GM12878 (cell line): ENCODE measurements at regions not wholly inside any gene's neighbourhood (a gene's known extent, or its start where the extent isn't known, plus 50 kb on each side); places are given as distances from the start of the nearest gene placed in this dataset.

Experiments used
- BACH1 ChIP-seq: fragments of 450-650 bp; IDR thresholded peaks from 2 replicates; pipeline ENCODE4 v1.6.1; 2017; ENCODE audit warnings: mild to moderate bottlenecking, borderline replicate concordance
- GATAD2B ChIP-seq: fragments of 450-650 bp; conservative IDR thresholded peaks from 2 replicates; pipeline ENCODE4 v1.6.1; 2017; ENCODE audit warnings: low read depth, mild to moderate bottlenecking, moderate library complexity
- NR2C1 ChIP-seq: fragments of 450-650 bp; IDR thresholded peaks from 2 replicates; pipeline ENCODE4 v1.6.1; 2017; ENCODE audit warnings: antibody characterized with exemption, mild to moderate bottlenecking, moderate library complexity
- RAD51 ChIP-seq: fragments of 450-650 bp; IDR thresholded peaks from 2 replicates; pipeline ENCODE4 v1.6.1; 2016; ENCODE audit warnings: moderate library complexity, mild to moderate bottlenecking, inconsistent platforms
- TF ChIP-seq, protein P1 (sequence below): fragments of 450-650 bp; IDR thresholded peaks from 2 replicates; pipeline ENCODE4 v1.6.1; 2017; ENCODE audit warnings: antibody characterized with exemption, mild to moderate bottlenecking, moderate library complexity
- TF ChIP-seq, protein P2 (sequence below): fragments of 150-350 bp; IDR thresholded peaks from 2 replicates; pipeline ENCODE4 v1.6.1; 2016; ENCODE audit warnings: low read depth, low read length

DNA sequence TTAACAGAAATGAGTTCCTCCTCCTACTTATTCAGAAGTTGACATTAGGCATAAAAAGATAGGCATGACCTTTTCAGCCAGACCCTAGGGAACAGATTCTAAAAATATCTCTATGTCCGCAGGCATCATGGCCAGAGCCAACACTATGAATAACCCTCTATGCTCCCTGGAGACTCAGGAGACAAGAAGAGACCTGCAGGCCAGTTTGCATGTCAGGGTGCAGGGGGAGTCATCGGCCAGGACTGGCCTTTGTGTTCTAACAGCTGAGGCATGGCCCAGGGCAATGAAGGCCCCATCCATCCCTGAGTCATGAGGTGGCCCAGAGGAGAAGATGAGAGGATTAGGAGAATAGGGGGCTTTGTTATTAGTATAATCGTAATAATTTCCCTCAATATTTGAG lies 93.8 kb downstream of the TMEM215 start (continued):
- TF ChIP-seq, protein P1, sequence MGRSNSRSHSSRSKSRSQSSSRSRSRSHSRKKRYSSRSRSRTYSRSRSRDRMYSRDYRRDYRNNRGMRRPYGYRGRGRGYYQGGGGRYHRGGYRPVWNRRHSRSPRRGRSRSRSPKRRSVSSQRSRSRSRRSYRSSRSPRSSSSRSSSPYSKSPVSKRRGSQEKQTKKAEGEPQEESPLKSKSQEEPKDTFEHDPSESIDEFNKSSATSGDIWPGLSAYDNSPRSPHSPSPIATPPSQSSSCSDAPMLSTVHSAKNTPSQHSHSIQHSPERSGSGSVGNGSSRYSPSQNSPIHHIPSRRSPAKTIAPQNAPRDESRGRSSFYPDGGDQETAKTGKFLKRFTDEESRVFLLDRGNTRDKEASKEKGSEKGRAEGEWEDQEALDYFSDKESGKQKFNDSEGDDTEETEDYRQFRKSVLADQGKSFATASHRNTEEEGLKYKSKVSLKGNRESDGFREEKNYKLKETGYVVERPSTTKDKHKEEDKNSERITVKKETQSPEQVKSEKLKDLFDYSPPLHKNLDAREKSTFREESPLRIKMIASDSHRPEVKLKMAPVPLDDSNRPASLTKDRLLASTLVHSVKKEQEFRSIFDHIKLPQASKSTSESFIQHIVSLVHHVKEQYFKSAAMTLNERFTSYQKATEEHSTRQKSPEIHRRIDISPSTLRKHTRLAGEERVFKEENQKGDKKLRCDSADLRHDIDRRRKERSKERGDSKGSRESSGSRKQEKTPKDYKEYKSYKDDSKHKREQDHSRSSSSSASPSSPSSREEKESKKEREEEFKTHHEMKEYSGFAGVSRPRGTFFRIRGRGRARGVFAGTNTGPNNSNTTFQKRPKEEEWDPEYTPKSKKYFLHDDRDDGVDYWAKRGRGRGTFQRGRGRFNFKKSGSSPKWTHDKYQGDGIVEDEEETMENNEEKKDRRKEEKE: no peak
- TF ChIP-seq RAD51 (no peak), BACH1 (no peak), NR2C1 (no peak), GATAD2B (no peak)
- TF ChIP-seq, protein P2, sequence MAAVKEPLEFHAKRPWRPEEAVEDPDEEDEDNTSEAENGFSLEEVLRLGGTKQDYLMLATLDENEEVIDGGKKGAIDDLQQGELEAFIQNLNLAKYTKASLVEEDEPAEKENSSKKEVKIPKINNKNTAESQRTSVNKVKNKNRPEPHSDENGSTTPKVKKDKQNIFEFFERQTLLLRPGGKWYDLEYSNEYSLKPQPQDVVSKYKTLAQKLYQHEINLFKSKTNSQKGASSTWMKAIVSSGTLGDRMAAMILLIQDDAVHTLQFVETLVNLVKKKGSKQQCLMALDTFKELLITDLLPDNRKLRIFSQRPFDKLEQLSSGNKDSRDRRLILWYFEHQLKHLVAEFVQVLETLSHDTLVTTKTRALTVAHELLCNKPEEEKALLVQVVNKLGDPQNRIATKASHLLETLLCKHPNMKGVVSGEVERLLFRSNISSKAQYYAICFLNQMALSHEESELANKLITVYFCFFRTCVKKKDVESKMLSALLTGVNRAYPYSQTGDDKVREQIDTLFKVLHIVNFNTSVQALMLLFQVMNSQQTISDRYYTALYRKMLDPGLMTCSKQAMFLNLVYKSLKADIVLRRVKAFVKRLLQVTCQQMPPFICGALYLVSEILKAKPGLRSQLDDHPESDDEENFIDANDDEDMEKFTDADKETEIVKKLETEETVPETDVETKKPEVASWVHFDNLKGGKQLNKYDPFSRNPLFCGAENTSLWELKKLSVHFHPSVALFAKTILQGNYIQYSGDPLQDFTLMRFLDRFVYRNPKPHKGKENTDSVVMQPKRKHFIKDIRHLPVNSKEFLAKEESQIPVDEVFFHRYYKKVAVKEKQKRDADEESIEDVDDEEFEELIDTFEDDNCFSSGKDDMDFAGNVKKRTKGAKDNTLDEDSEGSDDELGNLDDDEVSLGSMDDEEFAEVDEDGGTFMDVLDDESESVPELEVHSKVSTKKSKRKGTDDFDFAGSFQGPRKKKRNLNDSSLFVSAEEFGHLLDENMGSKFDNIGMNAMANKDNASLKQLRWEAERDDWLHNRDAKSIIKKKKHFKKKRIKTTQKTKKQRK: no peak
